CD4-positive, alpha-beta T cell treated with Interleukin-21 for 1 hour (primary cell): ENCODE measurements at regions not wholly inside any gene's neighbourhood (a gene's known extent, or its start where the extent isn't known, plus 50 kb on each side); places are given as distances from the start of the nearest gene placed in this dataset.
"Not testable (repeated sequence)": the region's sequence is repeated elsewhere in the genome, so short reads cannot be mapped to it uniquely, and the experiment has no call there.

ENCODE experiments used
- DNase-seq: peaks from one replicate; pipeline ENCODE4 v3.0.0-alpha.2; 2020

GRCh38 chr6:74268815-74269599, 573.0 kb downstream of the CD109 start:
- no peak for DNase-seq

GRCh38 chr6:74259981-74260380, 564.0 kb downstream of the CD109 start:
- no peak for DNase-seq

- DNase-seq: no peak
These were observed 560.8 kb downstream of the CD109 start for GRCh38 chr6:74256781-74257180.

- no peak for DNase-seq
These were observed 560.4 kb downstream of the CD109 start for GRCh38 chr6:74256381-74256780.

GRCh38 chr6:74255007-74255406, 559.0 kb downstream of the CD109 start:
- not testable (repeated sequence) for DNase-seq

GRCh38 chr6:74254147-74254546, 558.1 kb downstream of the CD109 start:
- DNase-seq: not testable (repeated sequence)

- no peak for DNase-seq
These were observed 557.3 kb downstream of the CD109 start for GRCh38 chr6:74253261-74253660.

- DNase-seq: no peak
These were observed 554.3 kb downstream of the CD109 start for GRCh38 chr6:74250161-74250818.

- no peak for DNase-seq
These were observed 553.7 kb downstream of the CD109 start for GRCh38 chr6:74249658-74250057.

GRCh38 chr6:74248966-74249365, 553.0 kb downstream of the CD109 start:
- DNase-seq: no peak

GRCh38 chr6:74222768-74223333, 526.8 kb downstream of the CD109 start:
- DNase-seq: no peak

GRCh38 chr6:74213995-74214394, 518.0 kb downstream of the CD109 start:
- DNase-seq: no peak

GRCh38 chr6:74208239-74208638, 512.2 kb downstream of the CD109 start:
- no peak for DNase-seq

- DNase-seq: no peak
These were observed 503.4 kb downstream of the CD109 start for GRCh38 chr6:74199215-74199915.

- DNase-seq: no peak
These were observed 501.3 kb downstream of the CD109 start for GRCh38 chr6:74197310-74197709.

GRCh38 chr6:74187811-74188210, 491.8 kb downstream of the CD109 start:
- no peak for DNase-seq

GRCh38 chr6:74182992-74183391, 487.0 kb downstream of the CD109 start:
- no peak for DNase-seq

GRCh38 chr6:74181471-74181870, 485.5 kb downstream of the CD109 start:
- DNase-seq: no peak

GRCh38 chr6:74177506-74177905, 481.5 kb downstream of the CD109 start:
- DNase-seq: no peak

- not testable (repeated sequence) for DNase-seq
These were observed 474.5 kb downstream of the CD109 start for GRCh38 chr6:74170550-74170949.

- no peak for DNase-seq
These were observed 474.1 kb downstream of the CD109 start for GRCh38 chr6:74170118-74170517.

GRCh38 chr6:74167976-74168375, 472.0 kb downstream of the CD109 start:
- no peak for DNase-seq

- no peak for DNase-seq
These were observed 471.5 kb downstream of the CD109 start for GRCh38 chr6:74167511-74167910.

- DNase-seq: no peak
These were observed 470.8 kb downstream of the CD109 start for GRCh38 chr6:74166849-74167248.
